Neural cell (in vitro differentiated cells): ENCODE measurements at regions not wholly inside any gene's neighbourhood (a gene's known extent, or its start where the extent isn't known, plus 50 kb on each side); places are given as distances from the start of the nearest gene placed in this dataset.
A peak's percentile ranks its signal among the peaks of the same experiment; 100 is the strongest.

Experiments
- H2AFZ ChIP-seq: fragments of 200-600, 300-800 bp; sonication (generic), shearing (Covaris generic); 2 replicates; pipeline ENCODE4 v1.6.0; 2014; ENCODE audit warnings: low read depth, mild to moderate bottlenecking, antibody characterized with exemption, low read length, moderate library complexity
- H3F3A ChIP-seq: fragments of 200-600 bp; shearing (Covaris generic); 2 replicates; pipeline ENCODE4 v1.6.1; 2016; ENCODE audit warnings: mild to moderate bottlenecking, moderate library complexity, mixed read lengths, antibody characterized with exemption, low read length; ENCODE audit not compliant: insufficient read depth, poor library complexity, severe bottlenecking
- H3K27ac ChIP-seq: fragments of 200-600, 300-800 bp; sonication (generic), shearing (Covaris generic); 2 replicates; pipeline ENCODE4 v1.5.1; 2014; ENCODE audit warnings: mild to moderate bottlenecking, low read length, moderate library complexity
- H3K27me3 ChIP-seq: fragments of 300-800, 200-600 bp; sonication (generic), shearing (Covaris generic); 2 replicates; pipeline ENCODE4 v1.6.0; 2014; ENCODE audit warnings: mild to moderate bottlenecking, low read depth, low read length, moderate library complexity; ENCODE audit not compliant: insufficient read depth
- H3K36me3 ChIP-seq: fragments of 300-800, 200-600 bp; sonication (generic), shearing (Covaris generic); 2 replicates; pipeline ENCODE4 v1.5.1; 2014; ENCODE audit warnings: mild to moderate bottlenecking, antibody characterized with exemption, low read length, moderate library complexity; ENCODE audit not compliant: insufficient read depth
- H3K4me2 ChIP-seq: fragments of 300-800, 200-600 bp; sonication (generic), shearing (Covaris generic); 2 replicates; pipeline ENCODE4 v1.6.0; 2014; ENCODE audit warnings: mild to moderate bottlenecking, low read length
- H3K4me3 ChIP-seq: fragments of 300-800, 200-600 bp; sonication (generic), shearing (Covaris generic); 2 replicates; pipeline ENCODE4 v1.5.1; 2014; ENCODE audit warnings: mild to moderate bottlenecking, low read length, moderate library complexity
- H3K79me2 ChIP-seq: fragments of 200-600 bp; shearing (Covaris generic); replicated peaks from 2 replicates; pipeline ENCODE4 v1.6.0; 2014; ENCODE audit warnings: mild to moderate bottlenecking, low read length, moderate library complexity; ENCODE audit not compliant: insufficient read depth
- H3K9ac ChIP-seq: fragments of 300-800, 200-600 bp; sonication (generic), shearing (Covaris generic); 2 replicates; pipeline ENCODE4 v1.6.1; 2016; ENCODE audit warnings: mild to moderate bottlenecking, low read length, mixed read lengths
- H3K9me2 ChIP-seq: fragments of 200-600 bp; shearing (Covaris generic); 2 replicates; pipeline ENCODE4 v1.6.1; 2016; ENCODE audit warnings: mild to moderate bottlenecking, low read length, mixed read lengths; ENCODE audit not compliant: insufficient read depth
- H3K9me3 ChIP-seq: fragments of 200-600, 300-800 bp; sonication (generic), shearing (Covaris generic); 2 replicates; pipeline ENCODE4 v1.6.1; 2016; ENCODE audit warnings: mild to moderate bottlenecking, mixed run types, low read length, moderate library complexity, mixed read lengths
- H4K20me1 ChIP-seq: fragments of 200-600 bp; shearing (Covaris generic); 2 replicates; pipeline ENCODE4 v1.6.1; 2016; ENCODE audit warnings: mild to moderate bottlenecking, mixed run types; ENCODE audit not compliant: insufficient read depth
- EP300 ChIP-seq: fragments of 450-650 bp; conservative IDR thresholded peaks from 2 replicates; pipeline ENCODE4 v1.6.1; 2014; ENCODE audit warnings: antibody characterized with exemption, mild to moderate bottlenecking, moderate library complexity; ENCODE audit not compliant: poor library complexity, severe bottlenecking
- EZH2 ChIP-seq: fragments of 200-600, 300-800 bp; shearing (Covaris generic), sonication (generic); IDR thresholded peaks from 2 replicates; pipeline ENCODE4 v1.6.1; 2014; ENCODE audit warnings: antibody characterized with exemption, low read length, borderline replicate concordance, mild to moderate bottlenecking; ENCODE audit not compliant: insufficient read depth, poor library complexity, severe bottlenecking
- MXI1 ChIP-seq: fragments of 450-650 bp; conservative IDR thresholded peaks from 2 replicates; pipeline ENCODE4 v1.6.1; 2014; ENCODE audit warnings: antibody characterized with exemption, mild to moderate bottlenecking; ENCODE audit not compliant: poor library complexity, severe bottlenecking
- POLR2AphosphoS5 ChIP-seq: IDR thresholded peaks from 2 replicates; pipeline ENCODE4 v1.6.1; 2012
- RAD21 ChIP-seq: fragments of 450-650 bp; conservative IDR thresholded peaks from 2 replicates; pipeline ENCODE4 v1.6.1; 2014; ENCODE audit warnings: antibody characterized with exemption, mild to moderate bottlenecking, moderate library complexity
- REST ChIP-seq: IDR thresholded peaks from 2 replicates; pipeline ENCODE4 v1.6.1; 2012; ENCODE audit warnings: borderline replicate concordance
- SMC3 ChIP-seq: fragments of 450-650 bp; conservative IDR thresholded peaks from 2 replicates; pipeline ENCODE4 v1.6.1; 2014; ENCODE audit warnings: antibody characterized with exemption, mild to moderate bottlenecking, moderate library complexity; ENCODE audit not compliant: poor library complexity
- TAF1 ChIP-seq: IDR thresholded peaks from 2 replicates; pipeline ENCODE4 v1.6.1; 2012; ENCODE audit warnings: low read depth
- TF ChIP-seq, protein P1 (sequence below): fragments of 450-650 bp; IDR thresholded peaks from 2 replicates; pipeline ENCODE4 v1.5.1; 2014; ENCODE audit warnings: antibody characterized with exemption, mild to moderate bottlenecking, moderate library complexity; ENCODE audit not compliant: poor library complexity, severe bottlenecking

GRCh38 chr14:56501909-56502530 is 77.6 kb upstream of the TMEM260 start:
- Histone ChIP-seq H3K9me2 (no peaks in the 10 kb centered on the region), H4K20me1 (no peaks in the 10 kb centered on the region), H3K9ac (no peak overlapping the region), H3K27me3 (no peaks in the 10 kb centered on the region), H3K4me3 (peak overlapping the region; percentile 34), H3K4me2 (no peak overlapping the region), H3K9me3 (no peaks in the 10 kb centered on the region), H3K79me2 (no peaks in the 10 kb centered on the region), H3K36me3 (no peaks in the 10 kb centered on the region), H3K27ac (peak overlapping the region; percentile 14), H2AFZ (peak overlapping the region; percentile 16), H3F3A (no peaks in the 10 kb centered on the region)
- peak; percentile 45 for TF ChIP-seq EP300
- no peak for TF ChIP-seq REST
- TF ChIP-seq SMC3, result no peak
- TF ChIP-seq, protein P1, sequence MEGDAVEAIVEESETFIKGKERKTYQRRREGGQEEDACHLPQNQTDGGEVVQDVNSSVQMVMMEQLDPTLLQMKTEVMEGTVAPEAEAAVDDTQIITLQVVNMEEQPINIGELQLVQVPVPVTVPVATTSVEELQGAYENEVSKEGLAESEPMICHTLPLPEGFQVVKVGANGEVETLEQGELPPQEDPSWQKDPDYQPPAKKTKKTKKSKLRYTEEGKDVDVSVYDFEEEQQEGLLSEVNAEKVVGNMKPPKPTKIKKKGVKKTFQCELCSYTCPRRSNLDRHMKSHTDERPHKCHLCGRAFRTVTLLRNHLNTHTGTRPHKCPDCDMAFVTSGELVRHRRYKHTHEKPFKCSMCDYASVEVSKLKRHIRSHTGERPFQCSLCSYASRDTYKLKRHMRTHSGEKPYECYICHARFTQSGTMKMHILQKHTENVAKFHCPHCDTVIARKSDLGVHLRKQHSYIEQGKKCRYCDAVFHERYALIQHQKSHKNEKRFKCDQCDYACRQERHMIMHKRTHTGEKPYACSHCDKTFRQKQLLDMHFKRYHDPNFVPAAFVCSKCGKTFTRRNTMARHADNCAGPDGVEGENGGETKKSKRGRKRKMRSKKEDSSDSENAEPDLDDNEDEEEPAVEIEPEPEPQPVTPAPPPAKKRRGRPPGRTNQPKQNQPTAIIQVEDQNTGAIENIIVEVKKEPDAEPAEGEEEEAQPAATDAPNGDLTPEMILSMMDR, result no peak
- no peak for TF ChIP-seq RAD21
- peak; percentile 21 for TF ChIP-seq POLR2AphosphoS5
- TF ChIP-seq TAF1, result no peak
- no peak for TF ChIP-seq EZH2
- TF ChIP-seq MXI1, result no peak

- Histone ChIP-seq H4K20me1 (no peaks in the 10 kb centered on the region), H3K9me3 (no peaks in the 10 kb centered on the region), H3K27ac (peak overlapping the region; percentile 32), H3K79me2 (no peaks in the 10 kb centered on the region), H3K9me2 (no peaks in the 10 kb centered on the region), H3F3A (no peaks in the 10 kb centered on the region), H3K27me3 (no peaks in the 10 kb centered on the region), H3K4me3 (no peak overlapping the region), H2AFZ (peak overlapping the region; percentile 1), H3K36me3 (no peaks in the 10 kb centered on the region), H3K4me2 (no peak overlapping the region), H3K9ac (no peak overlapping the region)
- TF ChIP-seq REST (no peak), EP300 (no peak), MXI1 (no peak), TAF1 (no peak), SMC3 (no peak), POLR2AphosphoS5 (no peak)
- TF ChIP-seq, protein P1, result no peak
Measured at GRCh38 chr14:56505361-56505760, 74.2 kb upstream of the TMEM260 start.
